ENCODE measurements at regions not wholly inside any gene's neighbourhood (a gene's known extent, or its start where the extent isn't known, plus 50 kb on each side); places are given as distances from the start of the nearest gene placed in this dataset.

GRCh38 chr3:99466331-99466730, 172.1 kb upstream of the COL8A1 start:
- TF ChIP-seq EZH2phosphoT487 (IDR thresholded peaks at IDR 0.05; ENCODE audit: borderline replicate concordance) = no peak
- TF ChIP-seq, protein P1, sequence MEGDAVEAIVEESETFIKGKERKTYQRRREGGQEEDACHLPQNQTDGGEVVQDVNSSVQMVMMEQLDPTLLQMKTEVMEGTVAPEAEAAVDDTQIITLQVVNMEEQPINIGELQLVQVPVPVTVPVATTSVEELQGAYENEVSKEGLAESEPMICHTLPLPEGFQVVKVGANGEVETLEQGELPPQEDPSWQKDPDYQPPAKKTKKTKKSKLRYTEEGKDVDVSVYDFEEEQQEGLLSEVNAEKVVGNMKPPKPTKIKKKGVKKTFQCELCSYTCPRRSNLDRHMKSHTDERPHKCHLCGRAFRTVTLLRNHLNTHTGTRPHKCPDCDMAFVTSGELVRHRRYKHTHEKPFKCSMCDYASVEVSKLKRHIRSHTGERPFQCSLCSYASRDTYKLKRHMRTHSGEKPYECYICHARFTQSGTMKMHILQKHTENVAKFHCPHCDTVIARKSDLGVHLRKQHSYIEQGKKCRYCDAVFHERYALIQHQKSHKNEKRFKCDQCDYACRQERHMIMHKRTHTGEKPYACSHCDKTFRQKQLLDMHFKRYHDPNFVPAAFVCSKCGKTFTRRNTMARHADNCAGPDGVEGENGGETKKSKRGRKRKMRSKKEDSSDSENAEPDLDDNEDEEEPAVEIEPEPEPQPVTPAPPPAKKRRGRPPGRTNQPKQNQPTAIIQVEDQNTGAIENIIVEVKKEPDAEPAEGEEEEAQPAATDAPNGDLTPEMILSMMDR (conservative IDR thresholded peaks at IDR 0.05; ENCODE audit: low read length) = no peak
- no peaks in the 10 kb centered on the region for H3K4me1 ChIP-seq (ENCODE audit: insufficient read depth, low read length, poor library complexity, severe bottlenecking)
- H4K20me1 ChIP-seq (ENCODE audit: insufficient read depth, low read length, poor library complexity, severe bottlenecking) = no peaks in the 10 kb centered on the region

DNA sequence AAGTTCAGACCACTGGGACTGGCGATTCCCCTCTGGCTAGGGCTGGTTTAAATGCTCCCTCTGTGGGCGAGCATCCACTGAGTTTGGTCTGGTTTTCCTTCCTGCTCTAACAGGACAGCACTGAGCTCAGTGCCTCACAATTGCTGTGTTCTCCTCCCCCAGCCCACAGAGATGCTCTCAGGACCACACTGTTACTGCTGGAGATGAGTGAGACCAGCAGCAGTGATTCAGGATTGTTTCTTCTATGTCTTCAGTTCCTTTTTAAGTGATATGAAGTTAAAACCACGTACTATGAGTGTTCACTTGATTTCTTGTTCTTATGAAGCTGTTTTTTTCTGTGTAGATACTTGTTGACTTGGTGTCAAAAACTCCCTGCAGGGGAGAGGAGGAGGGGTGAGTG, 180.4 kb upstream of the COL8A1 start:
- Histone ChIP-seq H4K20me1 (ENCODE audit: insufficient read depth, low read length, poor library complexity, severe bottlenecking) (no peaks in the 10 kb centered on the region), H3K79me2 (ENCODE audit: insufficient read depth, low read length) (no peaks in the 10 kb centered on the region), H3K27me3 (ENCODE audit: insufficient read depth, low read length, poor library complexity, severe bottlenecking) (no peaks in the 10 kb centered on the region), H3K4me2 (ENCODE audit: low read depth, low read length, poor library complexity, severe bottlenecking) (no peak overlapping the region), H3K9me2 (replicated peaks; ENCODE audit: low read depth, low read length) (no peaks in the 10 kb centered on the region), H3K9me3 (ENCODE audit: insufficient read depth, low read depth, low read length) (no peaks in the 10 kb centered on the region), H2AFZ (ENCODE audit: low read length) (no peak overlapping the region), H3K4me1 (ENCODE audit: insufficient read depth, low read length, poor library complexity, severe bottlenecking) (no peaks in the 10 kb centered on the region), H3K36me3 (ENCODE audit: insufficient read depth, low read length) (no peaks in the 10 kb centered on the region), H3K9ac (ENCODE audit: low read depth, low read length, poor library complexity, severe bottlenecking) (no peak overlapping the region), H3F3A (ENCODE audit: low read depth) (no peaks in the 10 kb centered on the region), H3K4me3 (ENCODE audit: low read length, poor library complexity, severe bottlenecking) (no peak overlapping the region)
- TF ChIP-seq, protein P1 (conservative IDR thresholded peaks at IDR 0.05; ENCODE audit: low read length) = no peak
- TF ChIP-seq EZH2phosphoT487 (IDR thresholded peaks at IDR 0.05; ENCODE audit: borderline replicate concordance) = no peak

More at GRCh38 chr3:99466331-99466730, 172.1 kb upstream of the COL8A1 start:
- Histone ChIP-seq H3K9ac (ENCODE audit: low read depth, low read length, poor library complexity, severe bottlenecking) (no peak overlapping the region), H3K9me3 (ENCODE audit: insufficient read depth, low read depth, low read length) (no peaks in the 10 kb centered on the region), H3K4me2 (ENCODE audit: low read depth, low read length, poor library complexity, severe bottlenecking) (no peak overlapping the region), H3K9me2 (replicated peaks; ENCODE audit: low read depth, low read length) (no peaks in the 10 kb centered on the region), H3K36me3 (ENCODE audit: insufficient read depth, low read length) (no peaks in the 10 kb centered on the region), H3F3A (ENCODE audit: low read depth) (no peaks in the 10 kb centered on the region), H3K4me3 (ENCODE audit: low read length, poor library complexity, severe bottlenecking) (no peak overlapping the region), H3K79me2 (ENCODE audit: insufficient read depth, low read length) (no peaks in the 10 kb centered on the region), H2AFZ (ENCODE audit: low read length) (no peak overlapping the region), H3K27me3 (ENCODE audit: insufficient read depth, low read length, poor library complexity, severe bottlenecking) (no peaks in the 10 kb centered on the region)

DNA sequence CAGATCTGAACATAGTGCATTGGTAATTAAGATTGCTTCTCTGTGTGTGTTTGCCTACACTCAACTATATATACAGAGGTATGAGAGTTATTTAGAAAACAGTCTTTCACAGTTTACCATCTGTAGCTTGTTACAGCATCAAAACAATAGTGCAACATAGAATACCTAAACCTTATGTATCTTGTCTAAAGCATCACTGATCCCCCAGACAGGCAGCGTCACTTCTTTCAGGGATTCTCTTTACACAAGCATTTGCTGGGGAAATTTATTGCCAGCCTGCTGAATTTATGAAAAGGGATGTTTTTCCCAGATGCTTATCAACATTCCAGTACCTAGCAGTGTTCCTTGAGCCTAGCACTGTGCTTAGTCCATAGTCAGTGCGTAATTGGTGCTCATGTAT, 195.8 kb upstream of the COL8A1 start:
- Histone ChIP-seq H3K79me2 (ENCODE audit: insufficient read depth, low read length) (no peaks in the 10 kb centered on the region), H3K36me3 (ENCODE audit: insufficient read depth, low read length) (no peaks in the 10 kb centered on the region), H3K9me2 (replicated peaks; ENCODE audit: low read depth, low read length) (no peaks in the 10 kb centered on the region), H3K4me1 (ENCODE audit: insufficient read depth, low read length, poor library complexity, severe bottlenecking) (no peaks in the 10 kb centered on the region), H3K4me2 (ENCODE audit: low read depth, low read length, poor library complexity, severe bottlenecking) (no peak overlapping the region), H3K27me3 (ENCODE audit: insufficient read depth, low read length, poor library complexity, severe bottlenecking) (peaks cover 3% of the 10 kb centered on the region), H3K4me3 (ENCODE audit: low read length, poor library complexity, severe bottlenecking) (no peak overlapping the region), H3K9me3 (ENCODE audit: insufficient read depth, low read depth, low read length) (peaks cover 5% of the 10 kb centered on the region; the same call in 1 of the 2 replicates), H4K20me1 (ENCODE audit: insufficient read depth, low read length, poor library complexity, severe bottlenecking) (no peaks in the 10 kb centered on the region), H3F3A (ENCODE audit: low read depth) (no peaks in the 10 kb centered on the region), H3K9ac (ENCODE audit: low read depth, low read length, poor library complexity, severe bottlenecking) (no peak overlapping the region), H2AFZ (ENCODE audit: low read length) (no peak overlapping the region)
- TF ChIP-seq, protein P1 (conservative IDR thresholded peaks at IDR 0.05; ENCODE audit: low read length) = no peak
- TF ChIP-seq EZH2phosphoT487 (IDR thresholded peaks at IDR 0.05; ENCODE audit: borderline replicate concordance) = no peak
